ENCODE measurements at regions not wholly inside any gene's neighbourhood (a gene's known extent, or its start where the extent isn't known, plus 50 kb on each side); places are given as distances from the start of the nearest gene placed in this dataset.

- POLR2A ChIA-PET = no interaction called here
- no peak for TF ChIP-seq CTCF (IDR thresholded peaks at IDR 0.05; ENCODE audit: insufficient read depth, low read depth, low read length)
- CTCF ChIA-PET = no interaction called here
- DNase-seq (ENCODE audit: low read depth) = no peak
- Histone ChIP-seq H3K36me3 (ENCODE audit: control insufficient read depth, insufficient read depth, low read length) (no peaks in the 10 kb centered on the region), H3K4me3 (ENCODE audit: low read depth, low read length) (no peak overlapping the region), H3K27me3 (ENCODE audit: control insufficient read depth, insufficient read depth, low read length) (no peaks in the 10 kb centered on the region)
Observed at GRCh38 chr2:139367416-139367815, 587.2 kb upstream of the NXPH2 start.

- ChIA-PET CTCF (no interaction called here), POLR2A (no interaction called here)
- DNase-seq (ENCODE audit: low read depth) = no peak
- Histone ChIP-seq H3K27me3 (ENCODE audit: control insufficient read depth, insufficient read depth, low read length) (no peaks in the 10 kb centered on the region), H3K36me3 (ENCODE audit: control insufficient read depth, insufficient read depth, low read length) (no peaks in the 10 kb centered on the region), H3K4me3 (ENCODE audit: low read depth, low read length) (no peak overlapping the region)
- no peak for TF ChIP-seq CTCF (IDR thresholded peaks at IDR 0.05; ENCODE audit: insufficient read depth, low read depth, low read length)
Observed at GRCh38 chr2:139366681-139367080, 586.5 kb upstream of the NXPH2 start.

- ChIA-PET CTCF (interaction anchor here (0.6 kb wide), 1 partner anchor 30 kb away, joined by 4 read pairs; no protein-coding TSS in a partner anchor), POLR2A (no interaction called here)
- H3K27me3 ChIP-seq (ENCODE audit: control insufficient read depth, insufficient read depth, low read length) = no peaks in the 10 kb centered on the region
- DNase-seq (ENCODE audit: low read depth) = no peak
- no peak for TF ChIP-seq CTCF (IDR thresholded peaks at IDR 0.05; ENCODE audit: insufficient read depth, low read depth, low read length)
- H3K4me3 ChIP-seq (ENCODE audit: low read depth, low read length) = no peak overlapping the region
- H3K36me3 ChIP-seq (ENCODE audit: control insufficient read depth, insufficient read depth, low read length) = no peaks in the 10 kb centered on the region
Observed at GRCh38 chr2:139365189-139365588, 585.0 kb upstream of the NXPH2 start.

GRCh38 chr2:139360654-139361053, 580.5 kb upstream of the NXPH2 start:
- no peak for TF ChIP-seq CTCF (IDR thresholded peaks at IDR 0.05; ENCODE audit: insufficient read depth, low read depth, low read length)
- CTCF ChIA-PET = no interaction called here

GRCh38 chr2:139359818-139360217, 579.6 kb upstream of the NXPH2 start:
- H3K4me3 ChIP-seq (ENCODE audit: low read depth, low read length) = no peak overlapping the region
- no peaks in the 10 kb centered on the region for H3K27me3 ChIP-seq (ENCODE audit: control insufficient read depth, insufficient read depth, low read length)
- H3K36me3 ChIP-seq (ENCODE audit: control insufficient read depth, insufficient read depth, low read length) = no peaks in the 10 kb centered on the region
- CTCF ChIA-PET = no interaction called here
- no peak for TF ChIP-seq CTCF (IDR thresholded peaks at IDR 0.05; ENCODE audit: insufficient read depth, low read depth, low read length)
- no peak for DNase-seq (ENCODE audit: low read depth)
- POLR2A ChIA-PET = no interaction called here

More at GRCh38 chr2:139360654-139361053, 580.5 kb upstream of the NXPH2 start:
- DNase-seq (ENCODE audit: low read depth) = no peak
- Histone ChIP-seq H3K36me3 (ENCODE audit: control insufficient read depth, insufficient read depth, low read length) (no peaks in the 10 kb centered on the region), H3K4me3 (ENCODE audit: low read depth, low read length) (no peak overlapping the region), H3K27me3 (ENCODE audit: control insufficient read depth, insufficient read depth, low read length) (no peaks in the 10 kb centered on the region)
- POLR2A ChIA-PET = no interaction called here

Data from BJ (cell line).